Loucy (cell line): ENCODE measurements at regions not wholly inside any gene's neighbourhood (a gene's known extent, or its start where the extent isn't known, plus 50 kb on each side); places are given as distances from the start of the nearest gene placed in this dataset.

Experiments
- H2AFZ ChIP-seq: fragments of 200-600 bp; sonication (generic); 2 replicates; pipeline ENCODE4 v1.6.0; 2016; ENCODE audit warnings: antibody characterized with exemption, mild to moderate bottlenecking, low read length, moderate library complexity
- H3F3A ChIP-seq: fragments of 200-600 bp; 2 replicates; pipeline ENCODE4 v1.6.0; 2016; ENCODE audit warnings: antibody characterized with exemption, low read depth, mild to moderate bottlenecking
- H3K27me3 ChIP-seq: fragments of 200-600 bp; sonication (generic); 2 replicates; pipeline ENCODE4 v1.6.1; 2014; ENCODE audit warnings: low read length, mild to moderate bottlenecking; ENCODE audit not compliant: insufficient read depth, poor library complexity, severe bottlenecking
- H3K36me3 ChIP-seq: fragments of 200-600 bp; sonication (generic); 2 replicates; pipeline ENCODE4 v1.6.1; 2016; ENCODE audit warnings: low read length; ENCODE audit not compliant: insufficient read depth
- H3K4me1 ChIP-seq: fragments of 200-600 bp; sonication (generic); 2 replicates; pipeline ENCODE4 v1.5.1; 2014; ENCODE audit warnings: low read length, mild to moderate bottlenecking; ENCODE audit not compliant: insufficient read depth, poor library complexity, severe bottlenecking
- H3K4me2 ChIP-seq: fragments of 200-600 bp; sonication (generic); 2 replicates; pipeline ENCODE4 v1.6.0; 2014; ENCODE audit warnings: antibody characterized with exemption, low read length, low read depth, mild to moderate bottlenecking; ENCODE audit not compliant: poor library complexity, severe bottlenecking
- H3K4me3 ChIP-seq: fragments of 200-600 bp; sonication (generic); 2 replicates; pipeline ENCODE4 v1.5.1; 2014; ENCODE audit warnings: low read length, mild to moderate bottlenecking, mixed read lengths; ENCODE audit not compliant: poor library complexity, severe bottlenecking
- H3K79me2 ChIP-seq: fragments of 200-600 bp; sonication (generic); 2 replicates; pipeline ENCODE4 v1.6.1; 2014; ENCODE audit warnings: low read length; ENCODE audit not compliant: insufficient read depth
- H3K9ac ChIP-seq: fragments of 200-600 bp; sonication (generic); 2 replicates; pipeline ENCODE4 v1.6.0; 2014; ENCODE audit warnings: mild to moderate bottlenecking, low read depth, low read length, moderate library complexity; ENCODE audit not compliant: poor library complexity, severe bottlenecking
- H3K9me2 ChIP-seq: fragments of 200-600 bp; sonication (generic); replicated peaks from 2 replicates; pipeline ENCODE4 v1.6.1; 2016; ENCODE audit warnings: low read depth, low read length, mixed read lengths
- H3K9me3 ChIP-seq: fragments of 200-600 bp; sonication (generic); 2 replicates; pipeline ENCODE4 v1.6.1; 2014; ENCODE audit warnings: mild to moderate bottlenecking, antibody characterized with exemption, low read length, low read depth; ENCODE audit not compliant: insufficient read depth
- H4K20me1 ChIP-seq: fragments of 200-600 bp; sonication (generic); 2 replicates; pipeline ENCODE4 v1.6.0; 2014; ENCODE audit warnings: antibody characterized with exemption, low read length, mild to moderate bottlenecking; ENCODE audit not compliant: insufficient read depth, poor library complexity, severe bottlenecking
- EZH2phosphoT487 ChIP-seq: fragments of 200-600 bp; IDR thresholded peaks from 2 replicates; pipeline ENCODE4 v1.6.1; 2018; ENCODE audit warnings: antibody characterized with exemption, mild to moderate bottlenecking, moderate library complexity, borderline replicate concordance
- TF ChIP-seq, protein P1 (sequence below): fragments of 200-600 bp; sonication (generic); conservative IDR thresholded peaks from 2 replicates; pipeline ENCODE4 v1.5.1; 2014; ENCODE audit warnings: mild to moderate bottlenecking, antibody characterized with exemption, low read length

DNA sequence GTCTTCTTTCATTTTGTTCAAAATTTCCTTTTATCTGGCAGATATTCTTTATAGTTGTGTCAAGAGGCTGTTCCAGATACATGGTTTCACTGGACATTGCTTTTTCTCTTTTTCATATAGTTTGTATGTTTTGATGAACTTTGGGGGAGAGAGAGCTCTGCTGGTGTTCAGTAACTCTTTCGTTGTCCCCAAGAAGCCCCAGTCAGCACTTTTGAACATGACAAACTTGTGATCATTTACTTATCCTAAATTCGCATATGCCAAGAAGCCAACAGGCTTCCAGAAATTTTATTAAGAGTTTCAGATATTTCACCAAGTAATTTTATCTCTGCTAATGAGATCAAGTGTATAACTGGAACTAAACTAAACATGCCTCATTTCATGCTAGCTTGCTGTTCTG is 275.8 kb upstream of the GPC6 start:
- Histone ChIP-seq H3K4me2 (no peak overlapping the region), H2AFZ (no peak overlapping the region), H3K79me2 (no peaks in the 10 kb centered on the region), H4K20me1 (no peaks in the 10 kb centered on the region), H3F3A (no peaks in the 10 kb centered on the region), H3K9ac (no peak overlapping the region), H3K4me3 (no peak overlapping the region), H3K9me3 (no peaks in the 10 kb centered on the region), H3K4me1 (no peaks in the 10 kb centered on the region), H3K27me3 (no peaks in the 10 kb centered on the region), H3K9me2 (no peaks in the 10 kb centered on the region), H3K36me3 (no peaks in the 10 kb centered on the region)
- TF ChIP-seq, protein P1, sequence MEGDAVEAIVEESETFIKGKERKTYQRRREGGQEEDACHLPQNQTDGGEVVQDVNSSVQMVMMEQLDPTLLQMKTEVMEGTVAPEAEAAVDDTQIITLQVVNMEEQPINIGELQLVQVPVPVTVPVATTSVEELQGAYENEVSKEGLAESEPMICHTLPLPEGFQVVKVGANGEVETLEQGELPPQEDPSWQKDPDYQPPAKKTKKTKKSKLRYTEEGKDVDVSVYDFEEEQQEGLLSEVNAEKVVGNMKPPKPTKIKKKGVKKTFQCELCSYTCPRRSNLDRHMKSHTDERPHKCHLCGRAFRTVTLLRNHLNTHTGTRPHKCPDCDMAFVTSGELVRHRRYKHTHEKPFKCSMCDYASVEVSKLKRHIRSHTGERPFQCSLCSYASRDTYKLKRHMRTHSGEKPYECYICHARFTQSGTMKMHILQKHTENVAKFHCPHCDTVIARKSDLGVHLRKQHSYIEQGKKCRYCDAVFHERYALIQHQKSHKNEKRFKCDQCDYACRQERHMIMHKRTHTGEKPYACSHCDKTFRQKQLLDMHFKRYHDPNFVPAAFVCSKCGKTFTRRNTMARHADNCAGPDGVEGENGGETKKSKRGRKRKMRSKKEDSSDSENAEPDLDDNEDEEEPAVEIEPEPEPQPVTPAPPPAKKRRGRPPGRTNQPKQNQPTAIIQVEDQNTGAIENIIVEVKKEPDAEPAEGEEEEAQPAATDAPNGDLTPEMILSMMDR = no peak
- no peak for TF ChIP-seq EZH2phosphoT487

DNA sequence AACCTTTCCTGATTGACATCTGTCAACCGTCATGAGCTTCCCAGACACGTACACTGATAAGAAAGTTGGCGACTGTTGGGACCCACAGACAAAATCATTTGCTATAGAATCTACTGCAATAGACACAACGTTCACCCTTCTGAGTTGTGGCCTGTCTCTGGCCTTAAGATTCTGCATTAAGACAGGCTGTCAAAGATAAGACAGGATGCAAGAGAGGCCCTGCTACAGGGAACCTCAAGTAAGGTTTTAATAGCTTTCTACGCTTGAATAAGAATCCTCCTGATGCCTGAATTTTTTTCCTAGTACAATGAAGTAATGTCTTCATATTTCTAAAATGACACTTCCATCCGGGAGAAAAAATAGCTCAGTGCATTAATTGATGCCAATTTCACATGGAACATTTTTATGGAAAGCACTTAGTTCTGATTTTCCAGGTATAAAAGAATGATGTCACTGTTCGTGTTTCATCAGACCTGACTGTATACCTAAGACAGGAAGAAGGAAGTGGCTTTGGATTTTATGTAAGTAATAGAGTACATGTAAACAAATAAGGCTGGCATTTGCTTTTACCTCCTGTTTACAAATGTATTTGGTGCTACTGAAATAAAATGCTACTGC is 275.2 kb upstream of the GPC6 start:
- H3K9ac ChIP-seq = no peak overlapping the region
- H3F3A ChIP-seq = no peaks in the 10 kb centered on the region
- no peaks in the 10 kb centered on the region for H3K27me3 ChIP-seq
- TF ChIP-seq, protein P1 = no peak
- no peak for TF ChIP-seq EZH2phosphoT487
- H4K20me1 ChIP-seq = no peaks in the 10 kb centered on the region
- no peak overlapping the region for H3K4me2 ChIP-seq
- no peaks in the 10 kb centered on the region for H3K4me1 ChIP-seq
- no peaks in the 10 kb centered on the region for H3K79me2 ChIP-seq
- no peaks in the 10 kb centered on the region for H3K36me3 ChIP-seq
- no peaks in the 10 kb centered on the region for H3K9me3 ChIP-seq
- no peak overlapping the region for H2AFZ ChIP-seq
- H3K4me3 ChIP-seq = no peak overlapping the region
- no peaks in the 10 kb centered on the region for H3K9me2 ChIP-seq

DNA sequence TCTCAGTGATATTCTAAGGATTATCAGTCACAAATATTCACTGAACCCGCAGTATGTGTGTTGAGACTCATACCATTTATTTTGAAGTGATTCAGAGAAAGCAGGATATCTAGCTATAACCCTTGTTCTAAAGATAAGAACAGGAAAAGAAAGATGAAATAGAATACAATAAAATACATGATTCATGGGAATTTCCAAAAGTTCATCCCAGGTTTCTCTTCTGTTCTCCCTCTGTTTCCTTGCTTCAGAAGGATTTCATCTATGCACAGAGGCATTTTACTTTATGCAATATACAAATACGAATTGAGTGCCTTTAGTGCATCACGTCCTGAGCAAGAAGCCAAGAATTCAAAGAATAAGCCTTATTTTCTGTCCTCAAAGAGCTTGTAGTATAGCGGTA is 274.4 kb upstream of the GPC6 start:
- H3K9ac ChIP-seq = no peak overlapping the region
- no peaks in the 10 kb centered on the region for H4K20me1 ChIP-seq
- H3K9me3 ChIP-seq = no peaks in the 10 kb centered on the region
- no peaks in the 10 kb centered on the region for H3K36me3 ChIP-seq
- H2AFZ ChIP-seq = no peak overlapping the region
- no peaks in the 10 kb centered on the region for H3K9me2 ChIP-seq
- H3K4me1 ChIP-seq = no peaks in the 10 kb centered on the region
- no peak for TF ChIP-seq EZH2phosphoT487
- TF ChIP-seq, protein P1 = no peak
- H3K4me3 ChIP-seq = no peak overlapping the region
- no peaks in the 10 kb centered on the region for H3K27me3 ChIP-seq
- H3K79me2 ChIP-seq = no peaks in the 10 kb centered on the region
- H3F3A ChIP-seq = no peaks in the 10 kb centered on the region
- no peak overlapping the region for H3K4me2 ChIP-seq
